ENCODE measurements at regions not wholly inside any gene's neighbourhood (a gene's known extent, or its start where the extent isn't known, plus 50 kb on each side); places are given as distances from the start of the nearest gene placed in this dataset.

- TF ChIP-seq EZH2 (IDR thresholded peaks at IDR 0.05; ENCODE audit: insufficient read depth, poor library complexity, severe bottlenecking) (no peak), EZH2phosphoT487 (IDR thresholded peaks at IDR 0.05; ENCODE audit: insufficient read depth, low read depth) (no peak)
Observed at GRCh38 chr14:30292541-30292940, 266.4 kb upstream of the G2E3 start.

Measured in GM23248 (cell line).